HCT116 (cell line): ENCODE measurements at regions not wholly inside any gene's neighbourhood (a gene's known extent, or its start where the extent isn't known, plus 50 kb on each side); places are given as distances from the start of the nearest gene placed in this dataset.

ENCODE experiments used
- ATAC-seq: fragments of 200-7000 bp; cut with Tn5 transposase; 2 replicates; pipeline ENCODE4 v1.9.1; 2020; ENCODE audit warnings: mild to moderate bottlenecking, moderate library complexity
- BruUV-seq: library from RNA; stranded (reverse); fragments of 400-500 nt; replicated peaks from 2 replicates; lab custom pipeline; 2021; lab: Mats Ljungman, UMichigan
- CTCF ChIA-PET: fragments of 300-600 bp; sonication (Branson Sonifier 250); formaldehyde crosslinking; loops from one replicate; lab custom pipeline; 2021; ENCODE audit warnings: antibody characterized with exemption; lab: Charles Lee
- POLR2A ChIA-PET: fragments of 300-600, 350-600 bp; sonication (Branson Sonifier 250); formaldehyde crosslinking; loops from one replicate; lab custom pipeline; 2021; ENCODE audit warnings: antibody characterized with exemption; lab: Charles Lee
- RAD21 ChIA-PET, 2 experiments: fragments of 300-600 bp; sonication (Branson Sonifier 250); formaldehyde crosslinking; loops; one replicate each; lab custom pipeline; 2023; ENCODE audit warnings: low total read pairs in 2 of 2; ENCODE audit not compliant: uncharacterized antibody in 2 of 2, unreplicated experiment in 2 of 2, low non-redundant PET in 1 of 2; lab: Charles Lee
- DNase-seq: peaks from one replicate; pipeline ENCODE4 v3.0.0-alpha.2; 2010; ENCODE audit warnings: low read depth, low spot score
- H2AFZ ChIP-seq: fragments of 200-600 bp; shearing (Covaris generic), sonication (generic); 2 replicates; pipeline ENCODE4 v1.6.1; 2017; ENCODE audit warnings: low read depth, mixed run types, mixed read lengths, antibody characterized with exemption, low read length; ENCODE audit not compliant: poor library complexity, severe bottlenecking
- H3K27ac ChIP-seq: 2 replicates; pipeline ENCODE4 v1.5.1; 2012; ENCODE audit warnings: low read depth, low read length
- H3K27me3 ChIP-seq: fragments of 200-600 bp; sonication (generic); 2 replicates; pipeline ENCODE4 v1.6.1; 2016; ENCODE audit warnings: mixed run types, low read length, mixed read lengths; ENCODE audit not compliant: insufficient read depth
- H3K36me3 ChIP-seq, 2 experiments: fragments of 200-500 bp in 1 of 2; fragments of 200-600 bp in 1 of 2; sonication (Bioruptor generic) in 1 of 2; sonication (generic) in 1 of 2; 2 replicates each; pipeline versions ENCODE4 v1.5.1 to v1.6.1; 2014 to 2016; ENCODE audit warnings: low read length in 2 of 2, inconsistent platforms in 1 of 2, mixed read lengths in 1 of 2, mixed run types in 1 of 2; ENCODE audit not compliant: insufficient read depth in 2 of 2, control insufficient read depth in 1 of 2
- H3K4me1 ChIP-seq, 2 experiments: fragments of 200-600 bp in 1 of 2; sonication (generic) in 1 of 2; 2 replicates each; pipeline versions ENCODE4 v1.5.1 to v1.6.1; 2012 to 2017; ENCODE audit warnings: low read length in 2 of 2, inconsistent platforms in 1 of 2, mild to moderate bottlenecking in 1 of 2, mixed read lengths in 1 of 2, mixed run types in 1 of 2, moderate library complexity in 1 of 2; ENCODE audit not compliant: insufficient read depth in 2 of 2, control insufficient read depth in 1 of 2
- H3K4me2 ChIP-seq: fragments of 200-600 bp; sonication (generic); 2 replicates; pipeline ENCODE4 v1.6.1; 2017; ENCODE audit warnings: mixed run types, low read length, mixed read lengths
- H3K4me3 ChIP-seq, 2 experiments: fragments of 200-600 bp in 1 of 2; sonication (generic) in 1 of 2; replicated peaks in 1 of 2; 2 replicates each; pipeline ENCODE4 v1.5.1; 2011 to 2016; ENCODE audit warnings: low read length in 2 of 2, control low read depth in 1 of 2, low read depth in 1 of 2, mild to moderate bottlenecking in 1 of 2, mixed read lengths in 1 of 2, mixed run types in 1 of 2
- H3K79me2 ChIP-seq: fragments of 200-600 bp; sonication (generic); 2 replicates; pipeline ENCODE4 v1.6.1; 2017; ENCODE audit warnings: mild to moderate bottlenecking, mixed run types, low read length, moderate library complexity, mixed read lengths; ENCODE audit not compliant: insufficient read depth
- H3K9ac ChIP-seq: fragments of 200-600 bp; sonication (generic); 2 replicates; pipeline ENCODE4 v1.6.1; 2016; ENCODE audit warnings: low read length, mixed read lengths
- H3K9me2 ChIP-seq: fragments of 200-600 bp; sonication (generic), shearing (Covaris generic); 2 replicates; pipeline ENCODE4 v1.6.1; 2017; ENCODE audit warnings: mixed run types, mild to moderate bottlenecking, moderate library complexity; ENCODE audit not compliant: insufficient read depth
- H3K9me3 ChIP-seq, 2 experiments: fragments of 200-500 bp in 1 of 2; fragments of 200-600 bp in 1 of 2; sonication (Bioruptor generic) in 1 of 2; sonication (generic) in 1 of 2; 2 replicates each; pipeline ENCODE4 v1.6.1; 2014 to 2017; ENCODE audit warnings: low read length in 2 of 2, mixed read lengths in 2 of 2, inconsistent platforms in 1 of 2, low read depth in 1 of 2, mild to moderate bottlenecking in 1 of 2, mixed run types in 1 of 2, moderate library complexity in 1 of 2; ENCODE audit not compliant: control insufficient read depth in 1 of 2, insufficient read depth in 1 of 2
- H4K20me1 ChIP-seq: fragments of 200-600 bp; sonication (generic), shearing (Covaris generic); 2 replicates; pipeline ENCODE4 v1.6.1; 2017; ENCODE audit warnings: mixed run types, mild to moderate bottlenecking, moderate library complexity; ENCODE audit not compliant: insufficient read depth
- ATF3 ChIP-seq: IDR thresholded peaks from 2 replicates; pipeline ENCODE4 v1.6.1; 2012
- CEBPB ChIP-seq: IDR thresholded peaks from 2 replicates; pipeline ENCODE4 v1.6.1; 2012; ENCODE audit warnings: low read depth
- ELF1 ChIP-seq: IDR thresholded peaks from 2 replicates; pipeline ENCODE4 v1.6.1; 2012; ENCODE audit warnings: low read depth, borderline replicate concordance
- EZH2 ChIP-seq: fragments of 200-600 bp; sonication (generic); IDR thresholded peaks from 2 replicates; pipeline ENCODE4 v1.6.1; 2017; ENCODE audit warnings: antibody characterized with exemption, mixed run types
- JUND ChIP-seq: IDR thresholded peaks from 2 replicates; pipeline ENCODE4 v1.6.1; 2012
- MAX ChIP-seq: IDR thresholded peaks from 2 replicates; pipeline ENCODE4 v1.6.1; 2012
- POLR2A ChIP-seq: IDR thresholded peaks from 2 replicates; pipeline ENCODE4 v1.7.0; 2011; ENCODE audit warnings: borderline replicate concordance; ENCODE audit not compliant: insufficient read depth, insufficient read length; ENCODE audit errors: extremely low read depth
- POLR2AphosphoS5 ChIP-seq: IDR thresholded peaks from 2 replicates; pipeline ENCODE4 v1.6.1; 2011; ENCODE audit warnings: mild to moderate bottlenecking, low read depth, low read length, moderate library complexity
- REST ChIP-seq: IDR thresholded peaks from 2 replicates; pipeline ENCODE4 v1.6.1; 2012; ENCODE audit warnings: low read depth
- SP1 ChIP-seq: IDR thresholded peaks from 2 replicates; pipeline ENCODE4 v1.6.1; 2012; ENCODE audit warnings: low read depth
- ZFX ChIP-seq: fragments of 450-650 bp; IDR thresholded peaks from 2 replicates; pipeline ENCODE4 v1.6.1; 2017
- intact Hi-C: fragments of 100-400 bp; cut with micrococcal nuclease; formaldehyde crosslinking; loops from 2 replicates; pipeline ENCODE4 v1.10.0; 2022

GRCh38 chr20:9919271-9920014, 80.6 kb upstream of the PAK5 start:
- no peak overlapping the region for H3K27ac ChIP-seq
- H3K9me3 ChIP-seq = no peaks in the 10 kb centered on the region
- TF ChIP-seq ZFX (no peak), ELF1 (no peak), JUND (no peak), POLR2AphosphoS5 (no peak)
- TF ChIP-seq, all 23 proteins: peak for 0
- H4K20me1 ChIP-seq = no peaks in the 10 kb centered on the region
- BruUV-seq = no TSS peak
- no peak overlapping the region for H3K9ac ChIP-seq
- H3K27me3 ChIP-seq = no peaks in the 10 kb centered on the region
- no peaks in the 10 kb centered on the region for H3K79me2 ChIP-seq
- H3K9me2 ChIP-seq = no peaks in the 10 kb centered on the region
- no peak overlapping the region for H2AFZ ChIP-seq
- no peak for ATAC-seq
- POLR2A ChIA-PET = no interaction called here
- H3K4me1 ChIP-seq = no peaks in the 10 kb centered on the region
- intact Hi-C loops = no loop called here
- H3K36me3 ChIP-seq = no peaks in the 10 kb centered on the region
- CTCF ChIA-PET = interaction anchor here (1.0 kb wide), 1 partner anchor 16 kb away, joined by 5 read pairs; no protein-coding TSS in a partner anchor
- RAD21 ChIA-PET = interaction anchor here in 1 of 2 experiments (0.6 kb wide), 1 partner anchor 301 kb away, joined by 7 read pairs; no protein-coding TSS in a partner anchor
- H3K4me2 ChIP-seq = no peak overlapping the region
- DNase-seq = no peak
- no peak overlapping the region for H3K4me3 ChIP-seq

- H3K79me2 ChIP-seq = no peaks in the 10 kb centered on the region
- H3K4me2 ChIP-seq = no peak overlapping the region
- ChIA-PET POLR2A (no interaction called here), CTCF (interaction anchor here (1.0 kb wide), 1 partner anchor 15 kb away, joined by 5 read pairs; no protein-coding TSS in a partner anchor), RAD21 (no interaction called here)
- no peaks in the 10 kb centered on the region for H3K4me1 ChIP-seq
- no peak for TF ChIP-seq ZFX
- no peak for TF ChIP-seq CEBPB
- no peak for TF ChIP-seq POLR2A
- TF ChIP-seq SP1 = no peak
- no peak for TF ChIP-seq REST
- TF ChIP-seq ATF3 = no peak
- TF ChIP-seq EZH2 = no peak
- TF ChIP-seq MAX = no peak
- intact Hi-C loops = no loop called here
- ATAC-seq = no peak
- no peak overlapping the region for H3K4me3 ChIP-seq
- no peaks in the 10 kb centered on the region for H4K20me1 ChIP-seq
- no peaks in the 10 kb centered on the region for H3K9me2 ChIP-seq
- no peaks in the 10 kb centered on the region for H3K9me3 ChIP-seq
- H3K27me3 ChIP-seq = no peaks in the 10 kb centered on the region
- BruUV-seq = no TSS peak
- no peak overlapping the region for H3K27ac ChIP-seq
- no peak overlapping the region for H3K9ac ChIP-seq
- H2AFZ ChIP-seq = no peak overlapping the region
- no peaks in the 10 kb centered on the region for H3K36me3 ChIP-seq
- DNase-seq = no peak
Observed at GRCh38 chr20:9918348-9918747, 79.5 kb upstream of the PAK5 start.
